OCI-LY1 (cell line): ENCODE measurements at regions not wholly inside any gene's neighbourhood (a gene's known extent, or its start where the extent isn't known, plus 50 kb on each side); places are given as distances from the start of the nearest gene placed in this dataset.

ENCODE experiments used
- H2AFZ ChIP-seq: fragments of 200-600 bp; sonication (generic), shearing (Covaris generic); 2 replicates; pipeline ENCODE4 v1.6.0; 2014; ENCODE audit warnings: antibody characterized with exemption, mild to moderate bottlenecking, low read length
- H3F3A ChIP-seq: fragments of 200-600 bp; sonication (generic), shearing (Covaris generic); 2 replicates; pipeline ENCODE4 v1.6.0; 2014; ENCODE audit warnings: mild to moderate bottlenecking, antibody characterized with exemption, low read length, moderate library complexity; ENCODE audit not compliant: insufficient read depth
- H3K27ac ChIP-seq: fragments of 200-600 bp; sonication (generic); 2 replicates; pipeline ENCODE4 v1.5.1; 2014; ENCODE audit warnings: low read length, mixed run types, mild to moderate bottlenecking, low read depth; ENCODE audit not compliant: poor library complexity, severe bottlenecking
- H3K27me3 ChIP-seq: fragments of 200-600 bp; sonication (generic); 2 replicates; pipeline ENCODE4 v1.6.0; 2014; ENCODE audit warnings: antibody characterized with exemption, mild to moderate bottlenecking, low read length, moderate library complexity; ENCODE audit not compliant: insufficient read depth
- H3K36me3 ChIP-seq: fragments of 200-600 bp; sonication (generic); 2 replicates; pipeline ENCODE4 v1.6.1; 2014; ENCODE audit warnings: mild to moderate bottlenecking, antibody characterized with exemption, low read length, moderate library complexity, mixed read lengths; ENCODE audit not compliant: insufficient read depth
- H3K4me1 ChIP-seq: fragments of 200-600 bp; sonication (generic); 2 replicates; pipeline ENCODE4 v1.5.1; 2014; ENCODE audit warnings: mild to moderate bottlenecking, low read length, moderate library complexity; ENCODE audit not compliant: insufficient read depth, severe bottlenecking
- H3K4me2 ChIP-seq: fragments of 200-600 bp; sonication (generic), shearing (Covaris generic); 2 replicates; pipeline ENCODE4 v1.6.1; 2014; ENCODE audit warnings: low read length
- H3K4me3 ChIP-seq: fragments of 200-600 bp; sonication (generic); 2 replicates; pipeline ENCODE4 v1.5.1; 2014; ENCODE audit warnings: low read length, low read depth, mild to moderate bottlenecking, mixed read lengths; ENCODE audit not compliant: poor library complexity, severe bottlenecking
- H3K79me2 ChIP-seq: fragments of 200-600 bp; shearing (Covaris generic); 2 replicates; pipeline ENCODE4 v1.6.1; 2016; ENCODE audit warnings: mixed run types, low read length, mixed read lengths; ENCODE audit not compliant: insufficient read depth
- H3K9ac ChIP-seq: fragments of 200-600 bp; sonication (generic), shearing (Covaris generic); 2 replicates; pipeline ENCODE4 v1.6.1; 2014; ENCODE audit warnings: mild to moderate bottlenecking, low read length, mixed read lengths
- H3K9me2 ChIP-seq: fragments of 200-600 bp; sonication (generic), shearing (Covaris generic); 2 replicates; pipeline ENCODE4 v1.6.1; 2014; ENCODE audit warnings: low read depth, mild to moderate bottlenecking, low read length, mixed read lengths
- H3K9me3 ChIP-seq: fragments of 200-600 bp; shearing (Covaris generic); 2 replicates; pipeline ENCODE4 v1.6.1; 2014; ENCODE audit warnings: low read length, mixed read lengths
- H4K20me1 ChIP-seq: fragments of 200-600 bp; sonication (generic), shearing (Covaris generic); 2 replicates; pipeline ENCODE4 v1.6.0; 2016; ENCODE audit warnings: mild to moderate bottlenecking, low read length; ENCODE audit not compliant: insufficient read depth
- CTCF ChIP-seq: fragments of 200-600 bp; sonication (generic), shearing (Covaris generic); IDR thresholded peaks from 2 replicates; pipeline ENCODE4 v1.5.1; 2017; ENCODE audit warnings: mild to moderate bottlenecking, antibody characterized with exemption, low read length, moderate library complexity, mixed read lengths
- EZH2 ChIP-seq: fragments of 200-600 bp; sonication (generic), shearing (Covaris generic); IDR thresholded peaks from 2 replicates; pipeline ENCODE4 v1.8.0; 2017; ENCODE audit warnings: borderline replicate concordance, mixed run types, mild to moderate bottlenecking, antibody characterized with exemption, low read length, moderate library complexity, mixed read lengths

GRCh38 chr20:52405417-52405816 is 213.8 kb upstream of the ZFP64 start:
- Histone ChIP-seq H3K4me2 (no peak overlapping the region), H3K9ac (no peak overlapping the region), H4K20me1 (no peaks in the 10 kb centered on the region), H3K27me3 (no peaks in the 10 kb centered on the region), H3K79me2 (no peaks in the 10 kb centered on the region), H3K36me3 (no peaks in the 10 kb centered on the region), H3K27ac (no peak overlapping the region), H3K9me2 (no peaks in the 10 kb centered on the region), H3K4me3 (no peak overlapping the region), H2AFZ (no peak overlapping the region), H3K4me1 (no peaks in the 10 kb centered on the region), H3F3A (no peaks in the 10 kb centered on the region), H3K9me3 (no peaks in the 10 kb centered on the region)
- TF ChIP-seq CTCF (no peak), EZH2 (no peak)

GRCh38 chr20:52404671-52405070 is 213.1 kb upstream of the ZFP64 start:
- Histone ChIP-seq H3K9me3 (no peaks in the 10 kb centered on the region), H3K9me2 (no peaks in the 10 kb centered on the region), H3K4me1 (no peaks in the 10 kb centered on the region), H3F3A (no peaks in the 10 kb centered on the region), H3K4me3 (no peak overlapping the region), H3K9ac (no peak overlapping the region), H2AFZ (no peak overlapping the region), H4K20me1 (no peaks in the 10 kb centered on the region), H3K79me2 (no peaks in the 10 kb centered on the region), H3K36me3 (no peaks in the 10 kb centered on the region), H3K27ac (no peak overlapping the region), H3K4me2 (no peak overlapping the region), H3K27me3 (no peaks in the 10 kb centered on the region)
- TF ChIP-seq CTCF (no peak), EZH2 (no peak)

- Histone ChIP-seq H3K36me3 (no peaks in the 10 kb centered on the region), H3K9ac (no peak overlapping the region), H3K9me3 (no peaks in the 10 kb centered on the region), H3K4me2 (no peak overlapping the region), H3F3A (no peaks in the 10 kb centered on the region), H3K9me2 (no peaks in the 10 kb centered on the region), H3K4me3 (no peak overlapping the region), H3K79me2 (no peaks in the 10 kb centered on the region), H4K20me1 (no peaks in the 10 kb centered on the region), H3K27ac (no peak overlapping the region), H3K27me3 (no peaks in the 10 kb centered on the region), H3K4me1 (no peaks in the 10 kb centered on the region), H2AFZ (no peak overlapping the region)
- TF ChIP-seq CTCF (no peak), EZH2 (no peak)
These were observed 211.4 kb upstream of the ZFP64 start for GRCh38 chr20:52402950-52403349.
